Effector memory CD4-positive, alpha-beta T cell (primary cell): ENCODE measurements at regions not wholly inside any gene's neighbourhood (a gene's known extent, or its start where the extent isn't known, plus 50 kb on each side); places are given as distances from the start of the nearest gene placed in this dataset.
"Not testable (repeated sequence)": the region's sequence is repeated elsewhere in the genome, so short reads cannot be mapped to it uniquely, and the experiment has no call there.

Experiments used
- DNase-seq, 3 donors: peaks; one replicate each; pipeline ENCODE4 v3.0.0-alpha.2; 2020
- H3K27ac ChIP-seq: 2 replicates; pipeline ENCODE4 v1.7.0; 2013; ENCODE audit warnings: mild to moderate bottlenecking, low read length, moderate library complexity; ENCODE audit not compliant: insufficient read depth, poor library complexity, severe bottlenecking
- H3K27me3 ChIP-seq: replicated peaks from 2 replicates; pipeline ENCODE4 v1.7.0; 2013; ENCODE audit warnings: mild to moderate bottlenecking, low read length; ENCODE audit not compliant: insufficient read depth, control insufficient read depth, poor library complexity, severe bottlenecking
- H3K36me3 ChIP-seq: 2 replicates; pipeline ENCODE4 v1.7.0; 2013; ENCODE audit warnings: mild to moderate bottlenecking, low read length, moderate library complexity; ENCODE audit not compliant: control insufficient read depth, insufficient read depth
- H3K4me1 ChIP-seq: 2 replicates; pipeline ENCODE4 v1.7.0; 2013; ENCODE audit warnings: low read length, mild to moderate bottlenecking; ENCODE audit not compliant: control insufficient read depth, insufficient read depth, poor library complexity, severe bottlenecking
- H3K4me3 ChIP-seq: 2 replicates; pipeline ENCODE4 v1.7.0; 2013; ENCODE audit warnings: low read length, low read depth, mild to moderate bottlenecking; ENCODE audit not compliant: insufficient read depth, poor library complexity, severe bottlenecking
- H3K9me3 ChIP-seq: 2 replicates; pipeline ENCODE4 v1.7.0; 2013; ENCODE audit warnings: mild to moderate bottlenecking, low read length, moderate library complexity; ENCODE audit not compliant: control insufficient read depth

GRCh38 chr3:159390656-159391212 is 588.9 kb downstream of the MFSD1 start:
- no peaks in the 10 kb centered on the region for H3K27me3 ChIP-seq
- H3K9me3 ChIP-seq, result no peaks in the 10 kb centered on the region
- H3K4me1 ChIP-seq, result no peaks in the 10 kb centered on the region
- H3K27ac ChIP-seq, result no peak overlapping the region
- H3K4me3 ChIP-seq, result no peak overlapping the region
- no peaks in the 10 kb centered on the region for H3K36me3 ChIP-seq
- no peak for DNase-seq

- H3K4me1 ChIP-seq, H3K36me3 ChIP-seq, H3K27me3 ChIP-seq, DNase-seq, H3K27ac ChIP-seq, H3K4me3 ChIP-seq, H3K9me3 ChIP-seq: not testable (repeated sequence)
These were observed 591.0 kb upstream of the IL12A start for GRCh38 chr3:159397683-159398082.

GRCh38 chr3:159401069-159401468 is 587.6 kb upstream of the IL12A start:
- H3K36me3 ChIP-seq, result no peaks in the 10 kb centered on the region
- no peaks in the 10 kb centered on the region for H3K27me3 ChIP-seq
- no peaks in the 10 kb centered on the region for H3K4me1 ChIP-seq
- no peaks in the 10 kb centered on the region for H3K9me3 ChIP-seq
- no peak overlapping the region for H3K27ac ChIP-seq
- H3K4me3 ChIP-seq, result no peak overlapping the region
- no peak for DNase-seq

GRCh38 chr3:159409711-159410110 is 578.9 kb upstream of the IL12A start:
- H3K4me3 ChIP-seq, H3K4me1 ChIP-seq, H3K9me3 ChIP-seq, DNase-seq, H3K27ac ChIP-seq, H3K27me3 ChIP-seq, H3K36me3 ChIP-seq: not testable (repeated sequence)

DNA sequence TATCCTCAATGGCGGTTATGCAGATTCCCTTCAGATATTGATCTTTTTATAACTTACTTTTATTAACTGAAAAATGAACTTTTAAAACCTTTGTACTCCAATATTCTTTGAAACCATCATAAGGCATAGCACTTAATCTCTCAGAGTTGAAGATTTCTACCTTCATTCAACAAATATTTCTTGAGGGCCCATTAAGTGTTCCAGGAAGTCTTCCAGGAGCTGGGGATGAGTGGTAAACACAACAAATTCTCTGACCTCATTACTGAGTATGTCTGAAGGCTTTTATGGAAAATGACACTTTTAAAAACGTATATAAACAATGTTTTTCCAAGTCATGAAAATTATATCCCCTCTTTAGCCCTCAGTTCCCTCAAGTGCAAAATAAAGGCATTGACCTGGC is 575.3 kb upstream of the IL12A start:
- Histone ChIP-seq H3K9me3 (no peaks in the 10 kb centered on the region), H3K4me3 (no peak overlapping the region), H3K4me1 (no peaks in the 10 kb centered on the region), H3K27ac (no peak overlapping the region), H3K27me3 (no peaks in the 10 kb centered on the region), H3K36me3 (no peaks in the 10 kb centered on the region)
- DNase-seq, result no peak

GRCh38 chr3:159416856-159417255 is 571.8 kb upstream of the IL12A start:
- H3K4me3 ChIP-seq, result no peak overlapping the region
- H3K9me3 ChIP-seq, result no peaks in the 10 kb centered on the region
- no peaks in the 10 kb centered on the region for H3K27me3 ChIP-seq
- H3K4me1 ChIP-seq, result no peaks in the 10 kb centered on the region
- H3K27ac ChIP-seq, result no peak overlapping the region
- no peaks in the 10 kb centered on the region for H3K36me3 ChIP-seq
- DNase-seq, result no peak

DNA sequence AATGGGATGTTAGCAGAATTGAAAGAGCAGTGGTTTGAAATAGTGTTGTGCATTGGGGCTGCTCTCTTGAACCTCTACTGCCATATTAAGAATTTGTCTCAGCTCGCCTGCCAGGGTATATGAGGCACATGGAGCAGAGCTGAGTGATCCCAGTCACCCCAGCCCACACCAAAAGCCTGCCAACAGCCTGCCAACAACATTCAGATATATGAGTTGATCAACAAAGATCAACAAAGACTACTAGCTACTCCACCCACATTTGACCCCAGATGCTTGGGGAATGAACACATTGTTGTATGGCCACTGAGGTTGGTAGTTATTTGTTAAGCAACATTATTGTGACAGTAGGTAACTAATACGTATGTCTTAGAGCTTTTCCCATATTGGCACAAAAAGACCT is 570.9 kb upstream of the IL12A start:
- no peaks in the 10 kb centered on the region for H3K4me1 ChIP-seq
- H3K36me3 ChIP-seq, result no peaks in the 10 kb centered on the region
- H3K27ac ChIP-seq, result no peak overlapping the region
- H3K9me3 ChIP-seq, result no peaks in the 10 kb centered on the region
- H3K27me3 ChIP-seq, result no peaks in the 10 kb centered on the region
- no peak for DNase-seq
- no peak overlapping the region for H3K4me3 ChIP-seq

GRCh38 chr3:159418571-159419526 is 569.8 kb upstream of the IL12A start:
- no peak overlapping the region for H3K27ac ChIP-seq
- DNase-seq, result no peak
- no peak overlapping the region for H3K4me3 ChIP-seq
- H3K9me3 ChIP-seq, result no peaks in the 10 kb centered on the region
- H3K36me3 ChIP-seq, result no peaks in the 10 kb centered on the region
- H3K27me3 ChIP-seq, result no peaks in the 10 kb centered on the region
- H3K4me1 ChIP-seq, result no peaks in the 10 kb centered on the region

- Histone ChIP-seq H3K27me3 (no peaks in the 10 kb centered on the region), H3K9me3 (no peaks in the 10 kb centered on the region), H3K4me1 (no peaks in the 10 kb centered on the region), H3K27ac (no peak overlapping the region), H3K36me3 (no peaks in the 10 kb centered on the region), H3K4me3 (no peak overlapping the region)
- no peak for DNase-seq
These were observed 558.9 kb upstream of the IL12A start for GRCh38 chr3:159429702-159430101.

- Histone ChIP-seq H3K4me1 (no peaks in the 10 kb centered on the region), H3K27ac (no peak overlapping the region), H3K36me3 (no peaks in the 10 kb centered on the region), H3K4me3 (no peak overlapping the region), H3K9me3 (no peaks in the 10 kb centered on the region), H3K27me3 (no peaks in the 10 kb centered on the region)
- no peak for DNase-seq
These were observed 555.8 kb upstream of the IL12A start for GRCh38 chr3:159432682-159433340.
